GM12878 (cell line): ENCODE measurements at regions not wholly inside any gene's neighbourhood (a gene's known extent, or its start where the extent isn't known, plus 50 kb on each side); places are given as distances from the start of the nearest gene placed in this dataset.

ENCODE experiments used
- ATAC-seq: fragments of 200-7000 bp; cut with Tn5 transposase; 3 replicates; pipeline ENCODE4 v1.9.1; 2020; ENCODE audit warnings: mild to moderate bottlenecking, moderate library complexity
- BruUV-seq: library from RNA; stranded (reverse); fragments of 400-500 nt; replicated peaks from 2 replicates; lab custom pipeline; 2021; lab: Mats Ljungman, UMichigan
- CTCF ChIA-PET: fragments of 300-600 bp; sonication (Branson Sonifier 250); formaldehyde crosslinking; extraction: SDS; loops from one replicate; lab custom pipeline; 2021; ENCODE audit warnings: inconsistent platforms; lab: Yijun Ruan, JAX
- POLR2A ChIA-PET: fragments of 350-600 bp; formaldehyde crosslinking; extraction: SDS; loops from one replicate; lab custom pipeline; 2021; ENCODE audit warnings: inconsistent platforms; lab: Charles Lee
- RAD21 ChIA-PET: fragments of 300-600 bp; sonication (Branson Sonifier 250); formaldehyde crosslinking; loops from one replicate; lab custom pipeline; 2023; ENCODE audit warnings: antibody characterized with exemption; ENCODE audit not compliant: unreplicated experiment; lab: Charles Lee
- SMC1A ChIA-PET: fragments of 300-600 bp; sonication (Branson Sonifier 250); formaldehyde crosslinking; loops from one replicate; lab custom pipeline; 2023; ENCODE audit not compliant: unreplicated experiment, uncharacterized antibody; lab: Charles Lee
- DNase-seq: peaks from one replicate; pipeline ENCODE4 v3.0.0-alpha.2; 2011; ENCODE audit warnings: low read depth, low spot score
- FAIRE-seq: peaks from 3 replicates; lab custom pipeline; 2011; peaks lifted over from hg19 to GRCh38; lab: Jason Lieb, UNC
- H2AFZ ChIP-seq: 2 replicates; pipeline ENCODE4 v1.6.0; 2011; ENCODE audit warnings: low read depth, low read length, control low read depth; ENCODE audit not compliant: control insufficient read depth
- H3K27ac ChIP-seq: 2 replicates; pipeline ENCODE4 v1.5.1; 2011; ENCODE audit warnings: control low read depth; ENCODE audit not compliant: control insufficient read depth, insufficient read depth
- H3K27me3 ChIP-seq, 2 experiments: replicated peaks in 1 of 2; 2 replicates each; pipeline versions ENCODE4 v1.6.0 to v1.6.1; 2011; ENCODE audit warnings: low read length in 1 of 2; ENCODE audit not compliant: control insufficient read depth in 2 of 2, insufficient read depth in 2 of 2
- H3K36me3 ChIP-seq, 2 experiments: 2 replicates each; pipeline ENCODE4 v1.5.1; 2011; ENCODE audit warnings: low read length in 1 of 2; ENCODE audit not compliant: control insufficient read depth in 2 of 2, insufficient read depth in 2 of 2
- H3K4me1 ChIP-seq: 2 replicates; pipeline ENCODE4 v1.6.1; 2011; ENCODE audit warnings: mild to moderate bottlenecking, low read length, moderate library complexity, mixed read lengths; ENCODE audit not compliant: control insufficient read depth, insufficient read depth
- H3K4me2 ChIP-seq: 2 replicates; pipeline ENCODE4 v1.6.0; 2011; ENCODE audit warnings: control low read depth; ENCODE audit not compliant: control insufficient read depth, insufficient read depth
- H3K4me3 ChIP-seq: fragments of 200-600 bp; sonication (generic); 2 replicates; pipeline ENCODE4 v1.5.1; 2016
- H3K79me2 ChIP-seq: 2 replicates; pipeline ENCODE4 v1.6.0; 2011; ENCODE audit warnings: low read length; ENCODE audit not compliant: control insufficient read depth, insufficient read depth
- H3K9ac ChIP-seq: 2 replicates; pipeline ENCODE4 v1.8.0; 2011; ENCODE audit warnings: low read length, control low read depth, mixed read lengths; ENCODE audit not compliant: control insufficient read depth, insufficient read depth
- H3K9me3 ChIP-seq: replicated peaks from 3 replicates; pipeline ENCODE4 v1.5.1; 2011; ENCODE audit warnings: mild to moderate bottlenecking, low read length; ENCODE audit not compliant: control insufficient read depth, insufficient read depth
- H4K20me1 ChIP-seq: 2 replicates; pipeline ENCODE4 v1.6.0; 2011; ENCODE audit not compliant: control insufficient read depth, insufficient read depth
- BCLAF1 ChIP-seq: fragments of 450-650 bp; IDR thresholded peaks from 2 replicates; pipeline ENCODE4 v1.6.1; 2017; ENCODE audit warnings: antibody characterized with exemption, mild to moderate bottlenecking, moderate library complexity
- CTCF ChIP-seq, 3 experiments: IDR thresholded peaks in 2 of 3; conservative IDR thresholded peaks in 1 of 3; 2 replicates each; pipeline ENCODE4 v1.5.1; 2011; ENCODE audit warnings: low read depth in 3 of 3, low read length in 3 of 3, mild to moderate bottlenecking in 3 of 3, control low read depth in 2 of 3, moderate library complexity in 2 of 3, inconsistent platforms in 1 of 3, mixed read lengths in 1 of 3; ENCODE audit not compliant: control insufficient read depth in 2 of 3, insufficient read depth in 1 of 3; ENCODE audit errors: extremely low read depth in 1 of 3
- ESRRA ChIP-seq: IDR thresholded peaks from 2 replicates; pipeline ENCODE4 v1.6.1; 2012; ENCODE audit warnings: mild to moderate bottlenecking, low read length, improper control_type of control experiment
- KDM1A ChIP-seq: fragments of 200-600 bp; sonication (generic); IDR thresholded peaks from 2 replicates; pipeline ENCODE4 v1.6.1; 2016; ENCODE audit warnings: borderline replicate concordance
- NKRF ChIP-seq: fragments of 450-650 bp; conservative IDR thresholded peaks from 2 replicates; pipeline ENCODE4 v1.6.1; 2017; ENCODE audit warnings: mild to moderate bottlenecking, moderate library complexity
- NR2C1 ChIP-seq: fragments of 450-650 bp; IDR thresholded peaks from 2 replicates; pipeline ENCODE4 v1.6.1; 2017; ENCODE audit warnings: antibody characterized with exemption, mild to moderate bottlenecking, moderate library complexity
- PBX3 ChIP-seq: IDR thresholded peaks from 2 replicates; pipeline ENCODE4 v1.6.1; 2011; ENCODE audit warnings: mild to moderate bottlenecking, low read depth, low read length, moderate library complexity; ENCODE audit not compliant: insufficient replicate concordance
- POLR2A ChIP-seq: IDR thresholded peaks from 2 replicates; pipeline ENCODE4 v1.6.1; 2011; ENCODE audit warnings: low read depth, mild to moderate bottlenecking, low read length
- RELA ChIP-seq: fragments of 450-650 bp; IDR thresholded peaks from 2 replicates; pipeline ENCODE4 v1.8.0; 2014; ENCODE audit warnings: borderline replicate concordance; ENCODE audit not compliant: partially characterized antibody
- SIX5 ChIP-seq: IDR thresholded peaks from 2 replicates; pipeline ENCODE4 v1.6.1; 2011; ENCODE audit warnings: mild to moderate bottlenecking, low read depth, low read length, moderate library complexity; ENCODE audit not compliant: severe bottlenecking
- SREBF1 ChIP-seq: IDR thresholded peaks from 2 replicates; pipeline ENCODE4 v1.6.1; 2012; ENCODE audit warnings: mild to moderate bottlenecking, low read length
- SUPT20H ChIP-seq: IDR thresholded peaks from 2 replicates; pipeline ENCODE4 v1.6.1; 2011; ENCODE audit warnings: low read depth, mild to moderate bottlenecking, low read length, moderate library complexity, borderline replicate concordance; ENCODE audit not compliant: control insufficient read depth
- USF2 ChIP-seq: IDR thresholded peaks from 2 replicates; pipeline ENCODE4 v1.6.1; 2011; ENCODE audit warnings: low read depth, low read length, improper control_type of control experiment, borderline replicate concordance
- YBX1 ChIP-seq: fragments of 450-650 bp; IDR thresholded peaks from 2 replicates; pipeline ENCODE4 v1.6.1; 2016; ENCODE audit warnings: antibody characterized with exemption
- YY1 ChIP-seq: IDR thresholded peaks from 2 replicates; pipeline ENCODE4 v1.6.1; 2011; ENCODE audit warnings: low read depth, mild to moderate bottlenecking, low read length
- ZNF384 ChIP-seq: IDR thresholded peaks from 2 replicates; pipeline ENCODE4 v1.6.1; 2012; ENCODE audit warnings: low read depth, mild to moderate bottlenecking, low read length, improper control_type of control experiment, borderline replicate concordance
- WGBS: methylation state at CpG from one replicate; pipeline ENCODE4 v1.1.6; 2016; ENCODE audit warnings: low lambda C conversion rate; ENCODE audit not compliant: insufficient replicate concordance, insufficient coverage; ENCODE audit errors: missing lambda C conversion rate; 5-methylcytosine and 5-hydroxymethylcytosine counted together
- in situ Hi-C: fragments of 300-500 bp; cut with MboI; formaldehyde crosslinking; loops from 9 replicates; pipeline ENCODE4 v1.14.3; 2018; ENCODE audit warnings: mixed read lengths
- intact Hi-C: fragments of 100-400 bp; cut with micrococcal nuclease; formaldehyde crosslinking; loops from one replicate; pipeline ENCODE4 v1.14.2; 2022; ENCODE audit not compliant: unreplicated experiment

GRCh38 chrX:8967461-8967860, 66.5 kb downstream of the FAM9B start:
- 0% methylated on average over 3 of the region's 3 CpGs for WGBS
- H2AFZ ChIP-seq: no peak overlapping the region
- ATAC-seq: no peak
- no peaks in the 10 kb centered on the region for H3K36me3 ChIP-seq
- H3K9me3 ChIP-seq: no peaks in the 10 kb centered on the region; the same call in 2 of the 3 replicates
- H3K4me1 ChIP-seq: no peaks in the 10 kb centered on the region
- ChIA-PET CTCF (no interaction called here), POLR2A (no interaction called here), SMC1A (no interaction called here), RAD21 (no interaction called here)
- H3K4me3 ChIP-seq: no peak overlapping the region
- H3K27ac ChIP-seq: no peak overlapping the region
- H3K27me3 ChIP-seq: no peaks in the 10 kb centered on the region
- in situ Hi-C loops: no loop called here
- no peaks in the 10 kb centered on the region for H4K20me1 ChIP-seq
- no peaks in the 10 kb centered on the region for H3K79me2 ChIP-seq
- no peak for DNase-seq
- intact Hi-C loops: loop anchor here (10.0 kb wide), 1 partner anchor 1007 kb away; no protein-coding TSS in a partner anchor
- H3K9ac ChIP-seq: no peak overlapping the region
- BruUV-seq: no TSS peak
- H3K4me2 ChIP-seq: no peak overlapping the region
- FAIRE-seq: no peak
- TF ChIP-seq NKRF: no peak
- no peak for TF ChIP-seq NR2C1
- TF ChIP-seq ESRRA: no peak
- TF ChIP-seq SUPT20H: no peak
- TF ChIP-seq PBX3: no peak
- TF ChIP-seq SREBF1: no peak
- no peak for TF ChIP-seq ZNF384
- TF ChIP-seq USF2: no peak
- no peak for TF ChIP-seq KDM1A
- TF ChIP-seq RELA: no peak
- no peak for TF ChIP-seq SIX5
- no peak for TF ChIP-seq CTCF (IDR thresholded peaks at IDR 0.05 in 2 of 3, conservative IDR thresholded peaks at IDR 0.05 in 1 of 3; ENCODE audit: control insufficient read depth in 2 of 3, extremely low read depth in 1 of 3, insufficient read depth in 1 of 3, low read depth in 3 of 3, low read length in 3 of 3)
- no peak for TF ChIP-seq POLR2A
- TF ChIP-seq YBX1: no peak
- no peak for TF ChIP-seq YY1
- no peak for TF ChIP-seq BCLAF1
